HG03103 (cell line): ENCODE measurements at regions not wholly inside any gene's neighbourhood (a gene's known extent, or its start where the extent isn't known, plus 50 kb on each side); places are given as distances from the start of the nearest gene placed in this dataset.
A peak's percentile ranks its signal among the peaks of the same experiment; 100 is the strongest.
"Not testable (repeated sequence)": the region's sequence is repeated elsewhere in the genome, so short reads cannot be mapped to it uniquely, and the experiment has no call there.

Experiments
- ATAC-seq: cut with Tn5 transposase; IDR thresholded peaks from one replicate; pipeline ENCODE4 v1.9.1; 2021; ENCODE audit warnings: low read depth; ENCODE audit not compliant: unreplicated experiment

DNA sequence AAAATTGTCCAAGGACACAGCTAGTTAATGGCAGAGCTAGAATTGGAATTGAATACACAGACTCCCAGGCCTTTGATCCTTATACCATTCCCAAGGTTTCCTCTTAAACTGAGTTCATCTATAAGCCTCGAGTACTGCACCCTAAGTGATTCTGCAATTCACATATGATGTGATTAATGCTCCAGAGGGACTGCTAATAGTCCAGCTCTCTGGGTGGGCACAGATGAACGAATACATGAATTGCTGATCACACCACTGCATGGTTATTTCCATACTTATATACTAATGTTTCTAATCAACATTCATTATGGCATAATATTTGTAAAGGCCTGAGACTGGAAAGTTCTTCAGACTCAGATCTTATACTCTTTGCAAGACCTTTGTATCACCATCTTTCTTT is 101.8 kb downstream of the NUFIP1 start:
- no peak for ATAC-seq

DNA sequence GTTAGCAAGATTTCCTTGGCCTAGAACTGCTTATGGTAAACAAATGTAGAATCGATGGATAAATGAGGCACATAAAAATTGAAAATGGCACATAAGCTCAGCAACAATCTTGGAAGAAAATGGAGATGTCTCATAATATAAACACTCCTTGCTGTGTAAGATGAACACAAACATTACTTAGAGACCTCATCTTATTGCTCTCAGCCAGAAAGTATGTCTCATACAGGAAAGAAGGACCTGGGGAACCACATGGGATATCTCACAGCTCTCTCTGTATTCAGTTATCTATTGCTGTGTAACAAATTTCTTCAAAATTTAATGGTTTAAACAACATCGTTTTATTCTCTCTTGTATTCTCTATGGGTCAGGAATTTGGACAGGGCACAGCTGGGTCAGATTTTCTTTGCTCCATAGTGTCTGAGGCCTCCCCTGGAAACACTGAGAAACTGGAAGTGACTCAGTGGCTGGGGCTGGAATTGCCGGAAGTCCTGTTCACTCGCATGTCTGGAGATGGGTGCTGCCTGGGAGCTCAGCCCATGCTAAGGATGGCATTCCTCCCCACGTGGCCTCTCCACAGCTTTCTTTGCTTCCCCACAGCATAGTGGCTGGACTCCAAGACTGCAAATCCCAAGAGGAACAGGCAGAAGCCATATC is 105.1 kb downstream of the NUFIP1 start:
- ATAC-seq = no peak

DNA sequence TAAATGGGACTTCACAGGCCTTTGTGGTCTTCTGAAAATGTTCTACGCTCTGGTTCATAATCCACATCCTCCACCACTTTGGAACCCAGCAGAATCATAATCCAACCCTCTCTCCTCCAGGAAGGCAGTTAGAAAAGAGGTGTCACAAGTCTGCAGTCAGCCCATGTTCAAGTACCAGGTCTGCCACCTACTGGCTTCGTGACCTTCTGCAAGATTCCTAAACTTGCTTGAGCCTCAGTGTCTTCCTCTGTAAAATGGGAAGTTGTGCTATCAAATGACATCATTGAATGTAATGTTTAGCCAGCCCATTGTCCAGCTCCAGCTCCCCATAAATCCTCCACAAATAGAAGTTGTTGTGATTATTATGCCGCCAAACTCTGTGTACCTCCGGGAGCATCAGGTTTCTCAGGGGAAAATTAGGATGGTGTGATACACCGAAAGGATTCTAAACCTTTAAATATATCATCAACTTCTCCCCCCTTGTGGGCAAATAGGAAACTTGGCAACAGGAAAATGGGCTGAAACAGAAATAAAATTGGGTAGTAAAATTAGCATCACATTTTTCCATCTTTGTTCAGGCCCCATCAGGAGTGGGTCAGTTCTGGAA is 109.7 kb downstream of the NUFIP1 start:
- ATAC-seq = no peak

DNA sequence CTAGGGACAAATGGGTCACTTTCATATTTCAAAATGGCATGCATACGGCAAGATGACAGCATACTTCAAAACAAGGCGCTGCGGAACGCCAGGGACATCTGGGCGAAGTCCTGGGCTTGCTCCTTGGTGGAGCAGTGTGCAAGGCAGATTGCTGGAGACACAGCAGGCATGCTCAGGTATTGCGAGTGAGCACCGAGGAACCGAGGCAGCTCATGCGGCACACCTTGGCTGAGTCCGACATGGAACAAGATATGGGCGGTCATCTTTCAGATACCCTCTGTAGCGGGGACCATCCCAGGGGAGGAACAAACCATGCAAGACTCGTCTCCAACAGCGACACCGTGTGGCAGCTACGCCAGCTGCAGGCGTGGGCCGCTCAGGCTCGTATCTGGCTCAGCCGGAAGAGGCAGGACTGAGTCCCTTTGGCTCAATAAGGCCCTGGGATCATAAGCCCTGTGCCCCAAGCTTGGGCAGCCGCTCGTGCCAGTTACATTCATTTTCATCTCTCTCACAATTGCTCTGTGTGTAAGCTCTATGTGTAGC is 112.4 kb downstream of the NUFIP1 start:
- ATAC-seq = no peak

DNA sequence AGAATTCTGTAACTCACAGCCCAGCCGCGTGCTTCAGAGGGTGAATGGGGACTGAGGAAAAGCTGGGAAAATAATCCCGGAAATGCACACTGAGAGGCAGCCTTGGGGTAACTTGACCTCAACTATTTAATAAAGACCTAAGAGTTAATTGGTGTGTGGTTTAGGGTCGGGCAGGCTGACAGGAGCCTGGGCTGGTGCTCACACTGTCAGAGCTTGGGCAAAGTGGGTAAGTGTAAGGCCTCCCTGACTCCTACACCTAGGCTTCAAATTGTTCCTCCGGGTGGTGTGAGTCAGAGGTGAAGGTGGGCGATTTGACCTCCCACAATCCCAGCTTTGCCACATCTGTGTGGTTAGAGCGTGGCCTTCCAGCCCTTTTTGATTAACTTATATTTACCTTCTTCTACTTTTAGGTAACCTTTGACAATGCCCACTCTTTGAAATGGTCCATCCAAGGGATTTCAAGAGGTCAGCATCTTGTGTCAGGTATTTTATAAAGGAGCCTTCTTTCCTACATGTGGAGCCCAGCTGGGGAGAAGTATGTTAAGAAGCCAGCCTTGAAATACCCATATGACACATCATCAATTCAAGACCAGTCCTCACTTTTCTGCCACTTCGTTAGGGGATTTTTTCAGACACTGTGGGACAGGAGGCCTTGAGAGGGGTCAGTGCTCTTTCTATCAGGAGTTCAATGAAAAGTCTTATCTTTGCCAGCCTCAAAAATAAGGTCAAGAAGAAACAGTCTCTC is 114.2 kb downstream of the NUFIP1 start:
- no peak for ATAC-seq

DNA sequence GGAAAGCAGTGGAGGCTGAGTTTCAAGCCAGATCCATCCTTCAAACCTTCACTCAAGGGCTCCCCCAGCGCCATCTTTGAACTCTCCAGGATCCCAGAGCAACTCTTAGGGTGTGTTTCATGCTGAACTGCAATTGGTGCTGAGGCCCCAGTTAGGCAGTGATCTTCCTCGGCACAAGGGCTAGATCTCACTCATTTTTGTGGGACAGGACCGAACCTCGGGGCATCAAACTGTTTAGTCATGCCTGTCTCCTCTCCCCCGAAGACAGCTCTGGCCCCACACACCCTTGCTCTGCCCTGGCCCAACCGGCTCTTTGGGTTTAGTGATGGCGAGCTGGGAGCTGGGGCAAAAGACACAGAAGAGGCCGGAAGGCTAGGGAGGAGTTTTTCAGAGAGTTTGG is 115.1 kb downstream of the NUFIP1 start:
- no peak for ATAC-seq

DNA sequence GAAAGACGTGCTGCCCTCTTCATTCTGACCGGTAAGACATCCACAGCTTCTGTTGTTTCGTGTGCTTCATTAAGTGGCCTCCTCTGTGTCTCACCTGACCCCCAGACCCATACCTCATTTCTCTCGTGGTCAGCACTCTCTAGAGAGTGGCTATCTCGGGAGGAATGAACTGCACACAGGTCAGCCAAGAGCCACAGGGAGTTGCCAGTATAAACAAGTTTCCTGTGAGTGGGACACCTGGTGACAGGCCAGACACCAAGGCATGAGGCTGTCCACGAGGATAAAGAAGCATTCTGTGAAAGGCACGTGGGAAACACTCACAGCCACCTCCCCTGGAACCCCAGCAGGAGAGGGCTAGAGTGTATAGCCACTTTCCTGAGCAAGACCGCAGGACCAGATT is 115.8 kb downstream of the NUFIP1 start:
- no peak for ATAC-seq

DNA sequence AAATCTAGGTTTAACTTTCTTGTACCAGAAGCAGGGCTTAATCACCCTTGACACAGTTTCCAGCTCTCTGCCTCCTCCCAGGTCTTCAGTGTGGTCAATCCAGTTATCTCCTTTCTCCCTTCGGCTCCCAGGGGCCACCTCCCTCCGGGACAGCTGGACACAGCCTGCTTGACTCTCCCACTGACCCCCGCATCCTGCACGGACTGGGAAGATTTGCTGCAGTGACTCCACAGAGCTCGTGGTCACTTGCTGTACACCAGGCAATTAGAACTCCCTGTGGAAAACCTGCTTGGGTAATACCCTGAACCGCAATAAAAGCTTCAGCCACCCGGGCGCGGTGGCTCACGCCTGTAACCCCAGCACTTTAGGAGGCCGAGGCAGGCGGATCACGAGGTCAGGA is 116.5 kb downstream of the NUFIP1 start:
- no peak for ATAC-seq

DNA sequence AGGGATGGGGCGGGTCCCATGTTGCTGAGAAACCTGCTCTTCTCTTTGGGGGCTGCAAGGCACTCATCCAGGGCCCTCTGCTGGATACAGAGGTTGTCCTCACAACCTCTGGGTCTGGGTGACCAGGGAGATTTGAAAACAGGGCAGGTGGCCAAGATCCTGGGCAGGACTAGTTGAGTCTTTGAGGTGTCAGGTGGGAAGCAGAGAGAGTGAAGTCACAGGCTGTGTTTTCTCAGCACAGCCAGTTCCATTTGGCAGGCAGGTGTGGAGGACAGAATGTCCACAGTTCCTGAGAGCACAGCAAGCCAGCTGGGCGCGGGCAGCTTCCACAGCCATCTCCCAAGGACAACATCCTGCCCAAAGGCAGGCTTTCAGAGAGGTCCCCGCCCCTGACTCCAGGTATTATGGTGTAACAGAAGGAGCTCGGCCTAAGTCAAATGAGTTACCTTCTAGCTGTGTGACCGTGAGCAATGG is 118.8 kb downstream of the NUFIP1 start:
- ATAC-seq = no peak

DNA sequence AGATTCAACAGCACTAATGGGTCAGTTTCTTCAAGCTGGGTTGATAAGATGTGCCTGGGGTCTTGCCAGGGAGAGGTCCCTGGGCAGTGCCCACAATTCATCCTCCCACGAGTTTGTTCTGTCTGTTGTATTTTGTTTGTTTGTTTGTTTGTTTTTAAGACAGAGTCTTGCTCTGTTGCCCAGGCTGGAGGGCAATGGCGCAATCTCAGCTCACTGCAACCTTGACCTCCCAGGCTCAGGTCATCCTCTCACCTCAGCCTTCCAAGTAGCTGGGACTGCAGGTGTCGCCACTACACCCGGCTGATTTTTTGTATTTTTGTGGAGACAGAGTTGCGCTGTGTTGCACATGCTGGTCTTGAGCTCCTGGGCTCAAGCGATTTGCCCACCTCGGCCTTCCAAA is 120.1 kb downstream of the NUFIP1 start:
- ATAC-seq = no peak

DNA sequence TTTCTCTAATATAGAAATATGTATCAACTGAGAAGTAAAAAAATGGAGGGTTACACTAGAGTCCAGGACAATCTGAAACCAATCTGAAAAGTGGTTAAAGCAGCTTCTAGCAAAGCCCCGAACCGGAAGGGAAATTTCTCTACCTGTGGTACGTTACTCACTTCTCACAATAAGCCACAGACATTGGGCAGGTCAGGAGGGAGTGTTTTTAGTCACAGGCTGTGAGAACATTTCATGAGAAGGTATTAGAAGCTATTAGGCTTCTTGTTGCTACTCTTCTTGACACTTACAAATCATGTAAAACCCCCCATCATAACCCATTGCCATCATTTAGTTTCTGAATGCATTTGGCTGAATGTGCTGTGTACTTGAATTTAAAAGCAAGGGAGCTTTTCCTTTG is 120.9 kb downstream of the NUFIP1 start:
- peak; percentile 79 for ATAC-seq

DNA sequence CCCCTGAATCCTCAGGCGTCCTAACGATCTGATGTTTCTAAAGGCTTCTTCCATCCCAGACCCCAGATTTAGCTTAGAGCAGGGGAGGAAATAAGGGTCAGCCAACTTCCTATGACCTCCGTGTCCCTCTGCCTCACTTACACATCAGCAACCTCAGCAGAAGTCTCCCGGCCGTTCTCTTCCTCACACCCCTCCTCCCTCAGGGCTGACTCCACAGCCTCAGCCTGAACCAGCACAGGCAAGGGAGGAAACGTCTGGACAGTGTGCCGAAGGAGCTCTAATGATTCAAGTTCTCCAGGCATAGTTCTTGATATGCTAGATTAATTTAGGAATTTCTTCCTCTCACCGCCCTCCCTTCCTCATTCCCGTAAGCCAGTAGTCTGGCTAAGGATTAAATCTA is 121.4 kb downstream of the NUFIP1 start:
- ATAC-seq = no peak

DNA sequence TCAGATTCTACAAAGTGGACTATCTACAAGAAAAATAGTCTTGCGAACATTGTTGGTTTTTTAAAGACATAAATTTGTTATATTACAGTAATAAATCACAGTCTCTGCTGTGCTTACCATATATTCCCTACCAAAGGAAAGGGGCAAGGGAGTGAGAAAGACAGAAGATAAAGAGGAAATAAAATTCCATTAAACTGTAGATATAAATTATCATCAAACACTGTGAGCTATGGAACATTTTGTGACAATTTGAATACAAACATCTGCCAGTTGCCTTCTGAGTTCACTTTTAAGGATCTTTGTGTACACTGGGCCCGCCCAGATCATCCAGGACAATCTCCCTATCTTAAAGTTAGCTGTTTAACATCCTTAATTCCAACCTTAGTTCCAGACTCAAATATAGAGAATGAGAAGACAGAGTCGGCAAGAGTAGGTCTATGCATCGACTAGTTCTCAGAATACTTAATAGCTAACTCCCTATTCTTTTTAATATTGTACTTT is 122.8 kb downstream of the NUFIP1 start:
- no peak for ATAC-seq

DNA sequence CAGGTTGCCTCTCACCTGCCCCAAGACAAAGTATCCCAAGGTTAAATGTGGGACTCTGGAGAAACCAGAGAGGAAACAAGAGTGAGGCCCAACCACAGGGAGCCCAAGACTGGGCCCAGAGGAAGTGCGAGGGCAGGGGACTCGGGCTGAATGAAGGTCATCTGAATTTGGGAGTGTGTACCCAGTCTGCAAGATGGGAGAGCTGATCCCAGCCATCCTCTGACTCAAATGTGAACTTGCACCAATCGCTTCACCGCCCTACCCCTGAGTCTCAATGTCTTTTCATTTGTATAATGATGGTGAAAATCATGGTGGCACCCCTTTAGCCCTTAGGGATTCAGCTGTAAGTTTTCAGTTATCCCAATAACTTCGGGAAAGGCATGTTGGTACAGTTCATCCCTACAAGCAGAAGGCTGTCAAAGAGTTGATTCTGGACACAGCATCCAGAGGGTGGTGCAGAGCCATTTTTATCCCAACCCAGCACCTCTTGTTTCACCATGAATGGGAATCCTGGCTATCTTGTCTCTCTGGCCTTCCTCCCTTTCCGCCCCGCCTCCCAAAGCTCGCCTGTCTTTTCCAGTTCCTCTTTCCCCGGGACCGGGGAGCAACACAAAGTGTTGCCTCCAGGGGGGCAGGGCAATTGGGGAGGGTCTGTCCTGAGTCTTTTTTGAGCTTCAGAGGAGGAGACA is 123.4 kb downstream of the NUFIP1 start:
- ATAC-seq = no peak

DNA sequence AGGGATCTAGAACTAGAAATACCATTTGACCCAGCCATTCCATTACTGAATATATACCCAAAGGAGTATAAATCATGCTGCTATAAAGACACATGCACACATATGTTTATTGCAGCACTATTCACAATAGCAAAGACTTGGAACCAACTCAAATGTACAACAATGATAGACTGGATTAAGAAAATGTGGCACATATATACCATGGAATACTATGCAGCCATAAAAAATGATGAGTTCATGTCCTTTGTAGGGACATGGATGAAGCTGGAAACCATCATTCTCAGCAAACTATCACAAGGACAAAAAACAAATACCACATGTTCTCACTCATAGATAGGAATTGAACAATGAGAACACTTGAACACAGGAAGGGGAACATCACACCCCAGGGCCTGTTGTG is 125.6 kb downstream of the NUFIP1 start:
- not testable (repeated sequence) for ATAC-seq

DNA sequence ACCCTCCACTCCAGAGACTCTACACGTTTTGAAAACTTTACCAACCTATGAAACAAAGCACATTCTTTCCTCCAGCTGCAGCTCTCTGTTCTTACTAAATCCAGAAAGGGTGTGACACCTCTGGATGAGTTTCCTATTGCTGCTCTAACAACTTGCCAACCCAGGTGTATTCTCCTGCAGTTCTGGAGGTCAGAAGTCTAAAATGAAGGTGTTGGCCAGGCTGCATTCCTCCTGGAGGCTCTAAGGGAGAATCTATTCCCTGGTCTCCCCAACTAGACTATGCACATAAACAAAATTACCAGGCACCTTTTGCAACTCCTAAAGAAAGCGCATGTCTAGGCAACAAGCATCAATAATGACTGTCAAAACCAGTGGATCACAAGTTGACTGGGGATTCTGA is 128.8 kb downstream of the NUFIP1 start:
- no peak for ATAC-seq

DNA sequence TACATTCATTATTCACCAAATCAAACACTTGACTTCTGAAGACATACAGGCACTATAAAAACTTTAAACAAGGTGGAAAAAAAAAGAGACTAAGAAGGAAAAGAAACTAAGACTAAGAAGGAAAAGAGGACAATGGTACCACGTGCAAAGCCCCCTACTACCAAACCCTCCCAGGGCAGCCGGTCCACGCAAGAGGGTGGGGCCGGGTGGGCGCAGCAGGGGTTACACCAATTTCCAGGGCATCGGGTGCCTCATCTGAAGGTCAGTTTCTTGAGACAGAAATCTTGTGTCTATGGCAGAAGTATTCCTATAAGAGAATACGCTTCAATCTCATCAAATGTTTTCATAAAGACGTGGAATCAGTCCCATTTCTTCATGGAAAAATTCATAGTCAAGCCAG is 131.5 kb downstream of the NUFIP1 start:
- ATAC-seq = no peak

DNA sequence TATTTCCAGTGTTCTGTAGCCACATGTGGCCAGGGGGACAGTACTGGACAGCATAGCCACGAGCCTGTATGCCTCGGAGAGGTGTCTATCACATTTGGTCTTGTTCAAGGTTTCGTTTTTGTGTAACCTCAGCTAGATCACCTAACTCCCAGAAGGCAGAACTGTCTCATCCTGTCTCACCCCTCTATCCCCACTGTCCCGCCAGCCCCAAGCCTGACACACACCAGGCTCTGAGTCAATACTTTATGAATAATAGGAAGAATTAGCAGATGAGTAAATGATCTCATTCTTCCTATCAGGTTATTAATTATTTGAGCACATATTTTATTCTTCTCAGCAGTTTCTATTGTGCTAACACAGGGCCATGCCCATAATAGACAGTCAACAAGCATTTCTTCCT is 132.2 kb downstream of the NUFIP1 start:
- ATAC-seq = no peak

DNA sequence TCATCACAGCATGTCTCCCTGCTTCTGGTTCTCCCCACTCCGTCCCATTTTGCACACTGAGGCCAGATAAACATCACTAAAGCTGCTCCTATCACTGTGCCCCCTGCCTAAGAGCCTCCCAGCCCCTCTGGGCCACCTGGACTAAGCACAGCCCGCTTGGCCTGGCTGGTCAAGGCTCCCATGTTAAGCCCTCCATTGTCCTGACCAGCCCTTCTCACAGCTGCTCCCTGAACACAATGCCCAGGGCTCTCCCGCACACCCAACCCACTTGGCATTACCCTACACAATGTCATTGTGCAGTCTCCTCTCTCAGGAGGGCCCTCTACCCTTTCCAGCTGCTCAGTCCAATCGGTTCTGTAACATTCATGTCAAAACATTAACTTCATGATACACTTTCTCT is 133.4 kb downstream of the NUFIP1 start:
- ATAC-seq = no peak

DNA sequence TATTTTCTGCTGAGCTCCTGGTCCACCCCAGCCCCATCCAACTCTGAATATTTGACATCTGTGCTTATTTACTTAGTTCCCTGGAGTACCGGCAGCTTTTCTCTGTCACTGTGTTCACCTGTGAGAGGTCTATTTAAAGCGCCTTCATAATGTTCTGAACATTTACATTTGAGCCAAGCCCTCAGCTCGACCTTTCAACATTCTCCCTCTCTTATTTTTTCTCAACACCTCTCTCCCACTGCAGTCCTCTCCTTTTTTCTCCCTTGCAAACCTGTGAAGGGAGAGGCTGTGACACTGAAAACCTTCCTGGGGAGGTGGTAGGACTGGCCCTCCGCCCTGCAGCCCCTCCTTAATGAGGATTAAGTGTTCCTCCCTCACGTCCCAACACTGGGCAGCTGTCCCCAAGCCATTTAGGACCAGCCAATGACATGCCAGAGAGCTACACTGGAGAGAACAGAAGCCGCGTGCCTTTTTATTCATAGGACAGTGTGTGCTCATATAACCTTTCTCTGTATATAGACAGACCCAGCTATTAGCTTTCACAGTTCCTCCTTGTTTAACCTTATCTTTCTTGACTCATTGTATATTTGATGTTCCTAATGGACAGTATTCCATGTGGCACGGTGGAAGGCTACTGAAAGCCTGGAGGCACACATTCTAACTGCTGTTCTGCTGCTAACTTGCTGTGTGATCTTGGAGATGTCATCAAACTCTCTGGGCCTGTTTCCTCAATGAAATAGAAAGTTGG is 134.8 kb downstream of the NUFIP1 start:
- no peak for ATAC-seq
